SH-SY5Y (cell line): ENCODE measurements at regions not wholly inside any gene's neighbourhood (a gene's known extent, or its start where the extent isn't known, plus 50 kb on each side); places are given as distances from the start of the nearest gene placed in this dataset.
A peak's percentile ranks its signal among the peaks of the same experiment; 100 is the strongest.

Experiments used
- GATA2 ChIP-seq: IDR thresholded peaks from 2 replicates; pipeline ENCODE4 v1.6.1; 2011; ENCODE audit warnings: mild to moderate bottlenecking, low read depth, low read length
- GATA3 ChIP-seq: IDR thresholded peaks from 2 replicates; pipeline ENCODE4 v1.6.1; 2011; ENCODE audit warnings: low read depth, mild to moderate bottlenecking, low read length, moderate library complexity

- peak; percentile 93 for TF ChIP-seq GATA3
- peak; percentile 92 for TF ChIP-seq GATA2
Observed at GRCh38 chr3:148079370-148079769, 618.3 kb upstream of the AGTR1 start.

- TF ChIP-seq GATA3 (no peak), GATA2 (no peak)
Observed at GRCh38 chr3:148081926-148082325, 615.8 kb upstream of the AGTR1 start.

- no peak for TF ChIP-seq GATA2
- no peak for TF ChIP-seq GATA3
Observed at GRCh38 chr3:148082506-148083280, 615.0 kb upstream of the AGTR1 start.

GRCh38 chr3:148083526-148084182 lies 614.0 kb upstream of the AGTR1 start:
- TF ChIP-seq GATA3 (no peak), GATA2 (no peak)

- TF ChIP-seq GATA2 = no peak
- TF ChIP-seq GATA3 = no peak
Observed at GRCh38 chr3:148084931-148085330, 612.8 kb upstream of the AGTR1 start.

- no peak for TF ChIP-seq GATA2
Observed at GRCh38 chr3:148087601-148088371, 609.9 kb upstream of the AGTR1 start.

GRCh38 chr3:148089171-148089570 lies 608.5 kb upstream of the AGTR1 start:
- TF ChIP-seq GATA3 = peak; percentile 81
- TF ChIP-seq GATA2 = no peak

GRCh38 chr3:148090156-148090555 lies 607.5 kb upstream of the AGTR1 start:
- no peak for TF ChIP-seq GATA2

GRCh38 chr3:148092624-148093347 lies 604.9 kb upstream of the AGTR1 start:
- TF ChIP-seq GATA2 = peak; percentile 75
- peak; percentile 91 for TF ChIP-seq GATA3

GRCh38 chr3:148093753-148094152 lies 604.0 kb upstream of the AGTR1 start:
- no peak for TF ChIP-seq GATA2
- TF ChIP-seq GATA3 = no peak

GRCh38 chr3:148095962-148096361 lies 601.7 kb upstream of the AGTR1 start:
- TF ChIP-seq GATA3 = no peak
- no peak for TF ChIP-seq GATA2

- TF ChIP-seq GATA3 = no peak
- TF ChIP-seq GATA2 = no peak
Observed at GRCh38 chr3:148100476-148100875, 597.2 kb upstream of the AGTR1 start.

GRCh38 chr3:148101061-148101460 lies 596.6 kb upstream of the AGTR1 start:
- TF ChIP-seq GATA3 (no peak), GATA2 (no peak)

- TF ChIP-seq GATA2 (no peak), GATA3 (no peak)
Observed at GRCh38 chr3:148102156-148102555, 595.5 kb upstream of the AGTR1 start.

- TF ChIP-seq GATA3 (no peak), GATA2 (no peak)
Observed at GRCh38 chr3:148106062-148106461, 591.6 kb upstream of the AGTR1 start.

- TF ChIP-seq GATA2 = no peak
- TF ChIP-seq GATA3 = no peak
Observed at GRCh38 chr3:148126956-148127355, 570.7 kb upstream of the AGTR1 start.
